ENCODE measurements at regions not wholly inside any gene's neighbourhood (a gene's known extent, or its start where the extent isn't known, plus 50 kb on each side); places are given as distances from the start of the nearest gene placed in this dataset.
"Not testable (repeated sequence)": the region's sequence is repeated elsewhere in the genome, so short reads cannot be mapped to it uniquely, and the experiment has no call there.

DNA sequence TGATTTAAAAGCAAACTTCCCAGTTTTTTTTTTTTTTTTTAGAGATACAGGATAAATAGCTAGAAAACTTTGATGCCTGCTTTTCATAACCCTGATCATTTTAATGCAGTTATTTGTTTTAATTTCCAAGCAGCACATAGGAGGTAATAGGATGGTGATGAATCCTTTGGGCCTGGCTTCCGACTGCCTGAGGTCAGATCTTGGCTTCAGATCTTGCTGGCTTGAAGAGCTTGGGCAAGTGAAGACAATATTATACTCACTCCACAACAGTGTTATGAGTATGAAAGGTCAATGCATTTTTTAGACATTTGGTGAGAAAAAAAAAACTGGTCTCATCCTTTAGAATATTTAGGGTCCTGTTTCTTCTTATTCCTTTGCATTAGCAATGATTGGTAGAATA, 124.8 kb upstream of the PRKCQ start:
- Mint-ChIP-seq H3K9me3 (no peaks in the 10 kb centered on the region), H3K4me1 (peaks cover 0 to 7% (median 4%) of the 10 kb centered on the region in 3 donors), H3K27ac (no peak overlapping the region), H3K36me3 (no peaks in the 10 kb centered on the region), H3K4me3 (no peak overlapping the region), H3K27me3 (peaks cover 22 to 33% of the 10 kb centered on the region in 2 donors)
- H3K27me3 ChIP-seq (replicated peaks in 1 of 2; ENCODE audit: control insufficient read depth in 2 of 2, extremely low read depth in 1 of 2, insufficient read depth in 2 of 2, low read length in 1 of 2), result peaks cover 0 to 22% of the 10 kb centered on the region in 2 experiments
- DNase-seq, result no peak
- ChIA-PET CTCF (interaction anchor here (0.6 to 0.7 kb wide), 4 partner anchors 615 to 1263 kb away, joined by 3 to 5 read pairs (median 4); no protein-coding TSS in a partner anchor), POLR2A (interaction anchor here (0.7 kb wide), 2 partner anchors 182 to 304 kb away, joined by 5 to 8 read pairs; no protein-coding TSS in a partner anchor)
- H3K4me1 ChIP-seq (ENCODE audit: control insufficient read depth in 1 of 2, extremely low read depth in 1 of 2, insufficient read depth in 2 of 2, low read length in 2 of 2), result no peaks in the 10 kb centered on the region
- H3K36me3 ChIP-seq (ENCODE audit: control insufficient read depth in 2 of 2, extremely low read depth in 1 of 2, insufficient read depth in 1 of 2, low read length in 1 of 2), result no peaks in the 10 kb centered on the region
- no peak overlapping the region for H3K4me3 ChIP-seq (ENCODE audit: control insufficient read depth in 1 of 2, extremely low read depth in 1 of 2, low read length in 1 of 2)
- no peaks in the 10 kb centered on the region for H3K9me3 ChIP-seq
- no CpG with 5 or more reads among the region's 1 CpG for WGBS (ENCODE audit: insufficient coverage)
- no peak for ATAC-seq (replicated peaks in 1 of 4)
- H3K27ac ChIP-seq (ENCODE audit: low read length), result no peak overlapping the region

DNA sequence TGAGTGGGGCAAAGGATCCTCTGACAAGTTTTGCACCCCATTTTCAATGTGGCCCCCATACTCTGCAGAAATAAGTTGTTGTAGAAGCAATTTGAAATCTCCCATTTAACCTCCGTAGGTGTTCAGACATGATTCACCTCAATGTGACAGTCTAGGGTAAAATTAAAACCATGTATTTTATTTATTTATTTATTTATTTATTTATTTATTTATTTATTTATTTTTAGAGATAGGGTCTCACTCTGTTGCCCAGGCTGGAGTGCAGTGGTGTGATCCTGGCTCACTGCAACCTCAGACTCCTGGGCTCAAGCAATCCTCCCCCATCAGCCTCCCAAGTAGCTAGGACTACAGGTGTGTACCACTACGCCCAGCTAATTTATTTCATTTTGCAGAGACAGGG, 122.8 kb upstream of the PRKCQ start:
- DNase-seq; H3K4me1 ChIP-seq (ENCODE audit: control insufficient read depth in 1 of 2, extremely low read depth in 1 of 2, insufficient read depth in 2 of 2, low read length in 2 of 2); H3K36me3 Mint-ChIP-seq; ATAC-seq (replicated peaks in 1 of 4); POLR2A ChIA-PET; H3K36me3 ChIP-seq (ENCODE audit: control insufficient read depth in 2 of 2, extremely low read depth in 1 of 2, insufficient read depth in 1 of 2, low read length in 1 of 2); H3K27ac ChIP-seq (ENCODE audit: low read length); H3K4me1 Mint-ChIP-seq; H3K9me3 Mint-ChIP-seq; H3K4me3 Mint-ChIP-seq; H3K4me3 ChIP-seq (ENCODE audit: control insufficient read depth in 1 of 2, extremely low read depth in 1 of 2, low read length in 1 of 2); CTCF ChIA-PET; H3K9me3 ChIP-seq; H3K27ac Mint-ChIP-seq: not testable (repeated sequence)
- 80% methylated on average over 1 of the region's 2 CpGs for WGBS (ENCODE audit: insufficient coverage)
- H3K27me3 Mint-ChIP-seq, result peaks cover 13 to 20% of the 10 kb centered on the region in 2 donors
- peaks cover 0 to 17% of the 10 kb centered on the region in 2 experiments for H3K27me3 ChIP-seq (replicated peaks in 1 of 2; ENCODE audit: control insufficient read depth in 2 of 2, extremely low read depth in 1 of 2, insufficient read depth in 2 of 2, low read length in 1 of 2)

DNA sequence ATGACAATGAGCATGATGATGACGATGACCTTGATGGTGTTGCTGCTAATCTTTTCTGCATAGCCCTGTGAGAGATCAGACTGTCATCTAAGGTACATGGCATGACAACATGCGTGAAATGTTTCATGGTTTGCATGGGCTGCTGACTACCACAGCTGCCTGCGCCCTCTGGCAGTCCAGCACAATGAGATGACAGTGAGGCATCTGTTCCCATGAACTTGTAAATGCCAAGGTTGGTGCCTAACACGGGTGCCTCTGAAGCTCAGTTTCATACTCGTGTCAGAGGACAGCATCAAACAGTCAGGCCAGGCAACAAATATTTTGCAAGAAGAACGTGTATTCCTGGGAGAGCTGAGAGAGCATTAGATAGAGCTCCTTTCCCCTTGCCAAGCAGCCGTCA, 122.0 kb upstream of the PRKCQ start:
- no peak overlapping the region for H3K27ac Mint-ChIP-seq
- ATAC-seq (replicated peaks in 1 of 4), result no peak
- Histone ChIP-seq H3K4me3 (ENCODE audit: control insufficient read depth in 1 of 2, extremely low read depth in 1 of 2, low read length in 1 of 2) (no peak overlapping the region), H3K4me1 (ENCODE audit: control insufficient read depth in 1 of 2, extremely low read depth in 1 of 2, insufficient read depth in 2 of 2, low read length in 2 of 2) (no peaks in the 10 kb centered on the region), H3K27ac (ENCODE audit: low read length) (no peak overlapping the region), H3K9me3 (no peaks in the 10 kb centered on the region), H3K36me3 (ENCODE audit: control insufficient read depth in 2 of 2, extremely low read depth in 1 of 2, insufficient read depth in 1 of 2, low read length in 1 of 2) (no peaks in the 10 kb centered on the region), H3K27me3 (replicated peaks in 1 of 2; ENCODE audit: control insufficient read depth in 2 of 2, extremely low read depth in 1 of 2, insufficient read depth in 2 of 2, low read length in 1 of 2) (peaks cover 0 to 14% of the 10 kb centered on the region in 2 experiments)
- DNase-seq, result no peak
- 67% methylated on average over 6 of the region's 7 CpGs for WGBS (ENCODE audit: insufficient coverage)
- no peaks in the 10 kb centered on the region for H3K9me3 Mint-ChIP-seq
- no peaks in the 10 kb centered on the region for H3K4me1 Mint-ChIP-seq
- peaks cover 7 to 15% of the 10 kb centered on the region in 2 donors for H3K27me3 Mint-ChIP-seq
- no peaks in the 10 kb centered on the region for H3K36me3 Mint-ChIP-seq
- POLR2A ChIA-PET, result no interaction called here
- H3K4me3 Mint-ChIP-seq, result no peak overlapping the region
- CTCF ChIA-PET, result no interaction called here

DNA sequence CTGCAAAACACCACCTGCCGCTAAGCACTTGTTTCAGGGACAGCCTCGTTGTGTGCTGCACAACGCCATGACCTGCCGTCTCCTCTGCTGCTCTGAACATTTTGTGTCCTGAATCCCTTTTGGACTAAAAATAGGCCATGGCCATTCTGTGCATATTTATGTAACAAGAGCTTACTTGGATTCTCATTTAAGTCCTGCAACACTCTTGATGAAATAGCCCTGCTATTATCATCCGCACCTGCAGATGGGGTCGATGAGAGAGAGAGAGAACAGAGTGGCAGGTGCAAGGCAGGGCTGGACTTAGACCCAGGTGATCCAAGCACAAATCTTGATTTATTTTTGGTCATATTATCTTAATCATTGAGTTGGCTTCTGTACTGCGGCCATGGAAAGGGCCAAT, 121.2 kb upstream of the PRKCQ start:
- POLR2A ChIA-PET, result no interaction called here
- no peak for DNase-seq

DNA sequence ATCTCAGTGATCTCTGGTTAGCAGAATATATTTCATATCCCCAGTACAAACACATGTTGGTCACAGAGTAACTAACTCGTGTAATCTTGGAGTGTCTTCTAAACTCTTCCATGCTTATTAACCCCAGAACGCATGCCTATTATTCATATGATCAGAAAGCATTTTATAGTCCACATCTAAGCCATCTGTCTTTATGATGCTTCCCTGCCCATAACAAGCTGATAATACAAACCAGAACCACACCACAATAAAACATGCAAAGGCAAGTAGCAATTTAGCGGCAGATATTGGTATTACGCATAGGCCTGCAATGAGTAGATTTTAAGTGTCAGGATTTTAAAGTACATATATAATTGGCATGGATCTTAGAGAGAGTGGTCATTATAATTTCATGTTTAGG, 120.0 kb upstream of the PRKCQ start:
- no peak for DNase-seq
- Mint-ChIP-seq H3K9me3 (no peaks in the 10 kb centered on the region), H3K4me1 (no peaks in the 10 kb centered on the region)

More for the DNA sequence above, 121.2 kb upstream of the PRKCQ start:
- H3K27me3 ChIP-seq (replicated peaks in 1 of 2; ENCODE audit: control insufficient read depth in 2 of 2, extremely low read depth in 1 of 2, insufficient read depth in 2 of 2, low read length in 1 of 2), result peaks cover 0 to 14% of the 10 kb centered on the region in 2 experiments
- H3K4me1 Mint-ChIP-seq, result no peaks in the 10 kb centered on the region
- no peaks in the 10 kb centered on the region for H3K9me3 Mint-ChIP-seq
- H3K27me3 Mint-ChIP-seq, result peaks cover 6 to 10% of the 10 kb centered on the region in 2 donors
- no peak overlapping the region for H3K4me3 Mint-ChIP-seq
- no peak overlapping the region for H3K27ac Mint-ChIP-seq
- no peaks in the 10 kb centered on the region for H3K4me1 ChIP-seq (ENCODE audit: control insufficient read depth in 1 of 2, extremely low read depth in 1 of 2, insufficient read depth in 2 of 2, low read length in 2 of 2)
- no peaks in the 10 kb centered on the region for H3K9me3 ChIP-seq
- no peaks in the 10 kb centered on the region for H3K36me3 ChIP-seq (ENCODE audit: control insufficient read depth in 2 of 2, extremely low read depth in 1 of 2, insufficient read depth in 1 of 2, low read length in 1 of 2)
- no peak overlapping the region for H3K27ac ChIP-seq (ENCODE audit: low read length)
- no peak overlapping the region for H3K4me3 ChIP-seq (ENCODE audit: control insufficient read depth in 1 of 2, extremely low read depth in 1 of 2, low read length in 1 of 2)
- CTCF ChIA-PET, result interaction anchor here in 1 of 2 donors (0.6 kb wide), 1 partner anchor 1176 kb away, joined by 3 read pairs; no protein-coding TSS in a partner anchor
- 85% methylated on average over 6 of the region's 7 CpGs for WGBS (ENCODE audit: insufficient coverage)
- no peaks in the 10 kb centered on the region for H3K36me3 Mint-ChIP-seq
- no peak for ATAC-seq (replicated peaks in 1 of 4)

DNA sequence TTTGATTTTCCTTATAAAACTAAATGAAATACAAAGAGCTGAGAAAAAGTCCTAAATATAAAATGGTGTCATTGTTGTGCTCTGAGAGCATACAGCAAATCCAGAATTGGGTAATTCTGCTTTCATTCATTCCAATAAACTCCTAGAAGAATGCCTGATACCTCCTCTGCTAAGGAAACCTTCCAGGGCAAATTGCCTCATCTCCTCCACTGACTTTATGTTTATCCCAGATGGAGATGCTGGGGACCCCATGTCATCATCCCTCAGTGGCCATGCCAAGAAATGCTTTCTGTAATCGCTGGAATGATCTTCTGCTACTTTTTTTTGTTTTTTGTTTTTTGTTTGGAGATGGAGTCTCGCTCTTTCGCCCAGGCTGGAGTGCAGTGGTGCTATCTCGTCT, 119.3 kb upstream of the PRKCQ start:
- Histone ChIP-seq H3K4me1 (ENCODE audit: control insufficient read depth in 1 of 2, extremely low read depth in 1 of 2, insufficient read depth in 2 of 2, low read length in 2 of 2) (no peaks in the 10 kb centered on the region), H3K27ac (ENCODE audit: low read length) (no peak overlapping the region), H3K36me3 (ENCODE audit: control insufficient read depth in 2 of 2, extremely low read depth in 1 of 2, insufficient read depth in 1 of 2, low read length in 1 of 2) (no peaks in the 10 kb centered on the region), H3K9me3 (no peaks in the 10 kb centered on the region), H3K4me3 (ENCODE audit: control insufficient read depth in 1 of 2, extremely low read depth in 1 of 2, low read length in 1 of 2) (no peak overlapping the region), H3K27me3 (replicated peaks in 1 of 2; ENCODE audit: control insufficient read depth in 2 of 2, extremely low read depth in 1 of 2, insufficient read depth in 2 of 2, low read length in 1 of 2) (peaks cover 0 to 3% of the 10 kb centered on the region in 2 experiments)
- Mint-ChIP-seq H3K27me3 (peaks cover 6 to 8% of the 10 kb centered on the region in 2 donors), H3K4me3 (no peak overlapping the region), H3K9me3 (no peaks in the 10 kb centered on the region), H3K27ac (no peak overlapping the region), H3K4me1 (no peaks in the 10 kb centered on the region), H3K36me3 (no peaks in the 10 kb centered on the region)
- 100% methylated on average over 3 of the region's 4 CpGs for WGBS (ENCODE audit: insufficient coverage)
- DNase-seq, result no peak
- ATAC-seq (replicated peaks in 1 of 4), result no peak
- ChIA-PET POLR2A (no interaction called here), CTCF (interaction anchor here in 1 of 2 donors (0.6 kb wide), 1 partner anchor 254 kb away, joined by 3 read pairs; no protein-coding TSS in a partner anchor)

More for the DNA sequence above, 120.0 kb upstream of the PRKCQ start:
- Mint-ChIP-seq H3K27me3 (peaks cover 6% of the 10 kb centered on the region in 2 donors), H3K4me3 (no peak overlapping the region), H3K36me3 (no peaks in the 10 kb centered on the region), H3K27ac (no peak overlapping the region)
- no peaks in the 10 kb centered on the region for H3K36me3 ChIP-seq (ENCODE audit: control insufficient read depth in 2 of 2, extremely low read depth in 1 of 2, insufficient read depth in 1 of 2, low read length in 1 of 2)
- H3K4me1 ChIP-seq (ENCODE audit: control insufficient read depth in 1 of 2, extremely low read depth in 1 of 2, insufficient read depth in 2 of 2, low read length in 2 of 2), result no peaks in the 10 kb centered on the region
- H3K4me3 ChIP-seq (ENCODE audit: control insufficient read depth in 1 of 2, extremely low read depth in 1 of 2, low read length in 1 of 2), result no peak overlapping the region
- H3K9me3 ChIP-seq, result no peaks in the 10 kb centered on the region
- ATAC-seq (replicated peaks in 1 of 4), result no peak
- H3K27ac ChIP-seq (ENCODE audit: low read length), result no peak overlapping the region
- ChIA-PET CTCF (interaction anchor here (0.5 to 0.6 kb wide), 2 partner anchors 231 to 255 kb away, joined by 3 read pairs; no protein-coding TSS in a partner anchor), POLR2A (no interaction called here)
- 100% methylated on average over 3 of the region's 4 CpGs for WGBS (ENCODE audit: insufficient coverage)
- H3K27me3 ChIP-seq (replicated peaks in 1 of 2; ENCODE audit: control insufficient read depth in 2 of 2, extremely low read depth in 1 of 2, insufficient read depth in 2 of 2, low read length in 1 of 2), result peaks cover 0 to 10% of the 10 kb centered on the region in 2 experiments

DNA sequence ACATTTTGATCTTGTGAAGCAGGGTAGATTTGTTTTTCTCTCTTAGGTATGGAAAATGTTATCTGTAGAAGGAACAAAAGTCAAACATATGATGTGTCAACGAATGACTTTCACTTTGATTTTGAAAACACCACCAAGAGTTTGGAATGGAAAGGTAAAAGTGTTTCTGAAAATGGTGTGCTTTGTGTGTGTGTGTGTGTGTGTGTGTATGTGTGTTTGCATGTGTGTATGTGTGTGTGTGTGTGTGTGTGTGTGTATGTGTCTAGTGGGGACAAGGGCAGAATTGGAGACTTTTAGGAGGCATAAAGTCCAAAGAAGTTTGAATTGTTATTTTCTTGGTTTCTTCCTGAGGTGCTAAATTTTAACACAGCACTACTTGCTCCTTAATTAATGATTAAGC, 115.4 kb upstream of the PRKCQ start:
- Mint-ChIP-seq H3K4me1 (no peaks in the 10 kb centered on the region), H3K9me3 (no peaks in the 10 kb centered on the region), H3K36me3 (no peaks in the 10 kb centered on the region), H3K27ac (no peak overlapping the region), H3K27me3 (peaks cover 7 to 13% of the 10 kb centered on the region in 2 donors), H3K4me3 (no peak overlapping the region)
- no peaks in the 10 kb centered on the region for H3K4me1 ChIP-seq (ENCODE audit: control insufficient read depth in 1 of 2, extremely low read depth in 1 of 2, insufficient read depth in 2 of 2, low read length in 2 of 2)
- 25% methylated on average over 1 of the region's 1 CpG for WGBS (ENCODE audit: insufficient coverage)
- H3K36me3 ChIP-seq (ENCODE audit: control insufficient read depth in 2 of 2, extremely low read depth in 1 of 2, insufficient read depth in 1 of 2, low read length in 1 of 2), result no peaks in the 10 kb centered on the region
- no peak for ATAC-seq (replicated peaks in 1 of 4)
- ChIA-PET POLR2A (no interaction called here), CTCF (no interaction called here)
- no peak overlapping the region for H3K27ac ChIP-seq (ENCODE audit: low read length)
- no peaks in the 10 kb centered on the region for H3K27me3 ChIP-seq (replicated peaks in 1 of 2; ENCODE audit: control insufficient read depth in 2 of 2, extremely low read depth in 1 of 2, insufficient read depth in 2 of 2, low read length in 1 of 2)
- DNase-seq, result no peak
- H3K9me3 ChIP-seq, result no peaks in the 10 kb centered on the region
- H3K4me3 ChIP-seq (ENCODE audit: control insufficient read depth in 1 of 2, extremely low read depth in 1 of 2, low read length in 1 of 2), result no peak overlapping the region

Data from T-cell (primary cell).